ENCODE measurements at regions not wholly inside any gene's neighbourhood (a gene's known extent, or its start where the extent isn't known, plus 50 kb on each side); places are given as distances from the start of the nearest gene placed in this dataset.

- no peak for TF ChIP-seq REST (IDR thresholded peaks at IDR 0.05; ENCODE audit: low read depth, low read length)
- no peak for TF ChIP-seq TEAD4 (IDR thresholded peaks at IDR 0.05; ENCODE audit: borderline replicate concordance, insufficient read depth)
- TF ChIP-seq GATA2 (CRISPR knock-in tag; IDR thresholded peaks at IDR 0.05), result no peak
Observed at GRCh38 chr20:10868299-10868698, 194.5 kb upstream of the JAG1 start (continued).

- H3K27me3 ChIP-seq (ENCODE audit: insufficient read depth), result no peaks in the 10 kb centered on the region
- H4K20me1 ChIP-seq (ENCODE audit: insufficient read depth), result no peaks in the 10 kb centered on the region
- no peaks in the 10 kb centered on the region for H3K36me3 ChIP-seq (replicated peaks in 1 of 2; ENCODE audit: control insufficient read depth in 1 of 2, insufficient read depth in 2 of 2, low read length in 1 of 2)
- no peak overlapping the region for H3K4me3 ChIP-seq (ENCODE audit: low read depth in 2 of 2, low read length in 1 of 2)
- POLR2A ChIA-PET, result no interaction called here
- TF ChIP-seq GATA2 (CRISPR knock-in tag; IDR thresholded peaks at IDR 0.05) (no peak), POLR2AphosphoS5 (IDR thresholded peaks at IDR 0.05; ENCODE audit: low read depth, low read length) (no peak), MXI1 (IDR thresholded peaks at IDR 0.05; ENCODE audit: low read depth, low read length) (no peak), TCF12 (IDR thresholded peaks at IDR 0.05) (no peak), SIN3A (IDR thresholded peaks at IDR 0.05; ENCODE audit: borderline replicate concordance, low read depth, low read length) (no peak), REST (IDR thresholded peaks at IDR 0.05; ENCODE audit: low read depth, low read length) (no peak)
- CTCF ChIA-PET, result no interaction called here
- no peak overlapping the region for H3K4me2 ChIP-seq
- H3K4me1 ChIP-seq (ENCODE audit: control insufficient read depth in 1 of 2, insufficient read depth in 2 of 2, low read depth in 1 of 2, low read length in 1 of 2), result no peaks in the 10 kb centered on the region
- H2AFZ ChIP-seq (ENCODE audit: low read depth), result no peak overlapping the region
- H3K9me2 ChIP-seq, result no peaks in the 10 kb centered on the region
- no peaks in the 10 kb centered on the region for H3F3A ChIP-seq (replicated peaks; ENCODE audit: insufficient read depth)
- no peaks in the 10 kb centered on the region for H3K79me2 ChIP-seq (ENCODE audit: insufficient read depth)
- H3K27ac ChIP-seq (ENCODE audit: low read depth in 2 of 2, low read length in 1 of 2), result no peak overlapping the region
- WGBS (ENCODE audit: low lambda C conversion rate), result 83% methylated on average over 4 of the region's 4 CpGs
- DNase-seq, result no peak
- H3K9ac ChIP-seq, result no peak overlapping the region
- no peaks in the 10 kb centered on the region for H3K9me3 ChIP-seq
Observed at GRCh38 chr20:10873026-10873425, 199.2 kb upstream of the JAG1 start.

- H3K9me3 ChIP-seq, result no peaks in the 10 kb centered on the region
- H3K27me3 ChIP-seq (ENCODE audit: insufficient read depth), result no peaks in the 10 kb centered on the region
- no peak overlapping the region for H3K9ac ChIP-seq
- no peaks in the 10 kb centered on the region for H4K20me1 ChIP-seq (ENCODE audit: insufficient read depth)
- no peak overlapping the region for H2AFZ ChIP-seq (ENCODE audit: low read depth)
- 71% methylated on average over 2 of the region's 2 CpGs for WGBS (ENCODE audit: low lambda C conversion rate)
- TF ChIP-seq FOXM1 (IDR thresholded peaks at IDR 0.05; ENCODE audit: low read depth) (no peak), FOSL2 (IDR thresholded peaks at IDR 0.05; ENCODE audit: borderline replicate concordance, low read depth) (no peak), MEF2A (IDR thresholded peaks at IDR 0.05; ENCODE audit: borderline replicate concordance, low read depth) (no peak), NFIC (IDR thresholded peaks at IDR 0.05; ENCODE audit: borderline replicate concordance) (no peak), USF1 (IDR thresholded peaks at IDR 0.05; ENCODE audit: borderline replicate concordance, low read depth) (no peak), RFX5 (IDR thresholded peaks at IDR 0.05; ENCODE audit: low read length) (no peak), ZBTB33 (IDR thresholded peaks at IDR 0.05; ENCODE audit: borderline replicate concordance, low read depth) (no peak)
- H3K4me3 ChIP-seq (ENCODE audit: low read depth in 2 of 2, low read length in 1 of 2), result no peak overlapping the region
- H3K36me3 ChIP-seq (replicated peaks in 1 of 2; ENCODE audit: control insufficient read depth in 1 of 2, insufficient read depth in 2 of 2, low read length in 1 of 2), result no peaks in the 10 kb centered on the region
- ChIA-PET CTCF (no interaction called here), POLR2A (no interaction called here)
- no peaks in the 10 kb centered on the region for H3F3A ChIP-seq (replicated peaks; ENCODE audit: insufficient read depth)
- no peaks in the 10 kb centered on the region for H3K79me2 ChIP-seq (ENCODE audit: insufficient read depth)
- no peak overlapping the region for H3K4me2 ChIP-seq
- no peaks in the 10 kb centered on the region for H3K9me2 ChIP-seq
- no peaks in the 10 kb centered on the region for H3K4me1 ChIP-seq (ENCODE audit: control insufficient read depth in 1 of 2, insufficient read depth in 2 of 2, low read depth in 1 of 2, low read length in 1 of 2)
- H3K27ac ChIP-seq (ENCODE audit: low read depth in 2 of 2, low read length in 1 of 2), result no peak overlapping the region
- DNase-seq, result no peak
Observed at GRCh38 chr20:10875653-10876052, 201.9 kb upstream of the JAG1 start.
